NAMALWA (cell line): ENCODE measurements at regions not wholly inside any gene's neighbourhood (a gene's known extent, or its start where the extent isn't known, plus 50 kb on each side); places are given as distances from the start of the nearest gene placed in this dataset.
"Not testable (repeated sequence)": the region's sequence is repeated elsewhere in the genome, so short reads cannot be mapped to it uniquely, and the experiment has no call there.

Experiments
- DNase-seq: peaks from one replicate; pipeline ENCODE4 v3.0.0-alpha.2; 2015; ENCODE audit warnings: low spot score

DNA sequence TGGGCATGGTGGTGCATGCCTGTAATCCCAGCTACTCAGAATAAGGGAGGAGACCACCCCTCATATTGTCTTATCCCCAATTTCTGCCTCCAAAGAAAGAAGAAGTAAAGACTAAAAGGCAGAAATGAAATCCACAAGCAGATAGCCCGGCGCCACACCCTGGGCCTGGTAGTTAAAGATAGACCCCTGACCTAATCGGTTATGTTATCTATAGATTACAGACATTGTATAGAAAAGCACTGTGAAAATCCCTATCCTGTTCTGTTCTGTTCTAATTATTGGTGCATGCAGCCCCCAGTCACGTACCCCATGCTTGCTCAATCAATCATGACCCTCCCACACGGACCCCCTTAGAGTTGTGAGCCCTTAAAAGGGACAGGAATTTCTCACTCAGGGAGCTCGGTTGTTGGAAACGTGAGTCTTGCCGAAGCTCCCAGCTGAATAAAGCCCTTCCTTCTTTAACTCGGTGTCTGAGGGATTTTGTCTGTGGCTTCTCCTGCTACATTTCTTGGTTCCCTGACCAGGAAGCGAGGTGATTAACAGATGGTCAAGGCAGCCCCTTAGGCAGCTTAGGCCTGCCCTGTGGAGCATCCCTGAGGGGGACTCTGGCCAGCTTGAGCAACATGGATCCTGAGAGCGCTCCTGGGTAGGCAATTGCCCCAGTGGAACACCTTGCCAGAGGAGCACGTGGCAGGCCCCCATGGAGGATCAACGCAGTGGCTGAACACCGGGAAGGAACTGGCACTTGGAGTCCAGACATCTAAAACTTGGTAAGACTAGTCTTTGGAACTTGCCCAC lies 188.7 kb upstream of the NDUFV2 start:
- DNase-seq: not testable (repeated sequence)

DNA sequence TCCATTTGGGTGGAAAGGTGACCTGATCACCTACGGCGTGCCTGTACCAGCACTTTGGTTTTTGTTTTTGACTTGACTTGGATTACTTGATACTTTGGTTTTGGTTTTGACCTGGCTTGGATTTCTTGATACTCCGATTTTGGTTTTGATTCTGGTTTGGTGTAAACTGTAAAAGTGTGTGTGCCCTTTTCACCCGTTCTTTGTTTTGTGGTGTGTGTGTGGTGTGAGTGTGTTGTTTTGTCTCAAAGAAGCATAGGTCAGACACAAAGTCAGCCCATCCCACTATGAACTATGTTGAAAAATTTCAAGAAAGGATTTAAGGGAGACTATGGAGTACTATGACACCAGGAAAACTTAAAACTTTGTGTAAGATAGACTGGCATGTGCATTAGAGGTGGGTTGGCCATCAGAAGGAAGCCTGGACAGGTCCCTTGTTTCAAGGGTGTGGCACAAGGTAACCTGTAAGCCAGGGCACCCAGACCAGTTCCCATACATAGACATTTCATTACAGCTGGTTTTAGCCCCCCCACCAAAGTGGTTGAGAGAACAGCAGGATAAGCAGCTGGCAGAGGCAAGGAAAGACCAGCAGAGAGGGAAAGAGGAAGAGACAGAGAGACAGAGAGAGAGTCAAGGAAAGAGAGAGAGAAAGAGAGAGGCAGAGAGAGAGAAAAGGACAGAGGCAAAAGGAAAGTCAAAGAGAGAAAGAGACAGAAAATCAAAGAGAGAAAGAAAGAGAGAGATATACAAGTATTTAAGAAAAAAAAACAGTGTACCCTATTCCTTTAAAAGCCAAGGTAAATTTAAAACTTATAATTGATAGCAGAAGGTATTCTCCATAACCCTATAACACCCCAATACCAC lies 187.9 kb upstream of the NDUFV2 start:
- not testable (repeated sequence) for DNase-seq

DNA sequence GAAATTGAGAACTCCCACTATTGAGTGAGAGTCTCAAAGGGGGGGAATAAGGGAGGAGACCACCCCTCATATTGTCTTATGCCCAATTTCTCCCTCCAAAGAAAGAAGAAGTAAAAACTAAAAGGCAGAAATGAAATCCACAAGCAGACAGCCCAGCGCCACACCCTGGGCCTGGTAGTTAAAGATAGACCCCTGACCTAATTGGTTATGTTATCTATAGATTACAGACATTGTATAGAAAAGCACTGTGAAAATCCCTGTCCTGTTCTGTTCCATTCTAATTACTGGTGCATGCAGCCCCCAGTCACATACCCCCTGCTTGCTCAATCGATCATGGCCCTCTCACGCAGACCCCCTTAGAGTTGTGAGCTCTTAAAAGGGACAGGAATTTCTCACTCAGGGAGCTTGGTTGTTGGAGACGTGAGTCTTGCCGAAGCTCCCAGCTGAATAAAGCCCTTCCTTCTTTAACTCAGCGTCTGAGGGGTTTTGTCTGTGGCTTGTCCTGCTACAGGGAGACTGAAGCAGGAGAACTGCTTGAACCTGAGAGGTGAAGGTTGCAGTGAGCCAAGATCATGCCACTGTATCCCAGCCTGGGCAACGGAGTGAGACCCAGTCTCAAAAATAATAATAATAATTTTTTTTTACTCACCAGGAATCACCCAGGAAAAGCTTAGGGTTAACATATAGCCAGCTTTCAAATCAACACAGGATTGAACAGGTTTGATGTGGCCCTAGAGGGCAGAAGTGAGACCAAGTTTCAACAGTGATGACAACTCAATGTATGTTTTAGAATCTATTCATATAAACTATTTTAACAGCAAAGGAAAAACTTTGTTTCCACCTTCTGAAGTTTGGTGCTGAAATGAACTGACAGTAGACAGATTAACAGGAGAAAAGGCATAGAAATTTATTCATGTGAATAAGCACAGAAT lies 181.4 kb upstream of the NDUFV2 start:
- DNase-seq: not testable (repeated sequence)

DNA sequence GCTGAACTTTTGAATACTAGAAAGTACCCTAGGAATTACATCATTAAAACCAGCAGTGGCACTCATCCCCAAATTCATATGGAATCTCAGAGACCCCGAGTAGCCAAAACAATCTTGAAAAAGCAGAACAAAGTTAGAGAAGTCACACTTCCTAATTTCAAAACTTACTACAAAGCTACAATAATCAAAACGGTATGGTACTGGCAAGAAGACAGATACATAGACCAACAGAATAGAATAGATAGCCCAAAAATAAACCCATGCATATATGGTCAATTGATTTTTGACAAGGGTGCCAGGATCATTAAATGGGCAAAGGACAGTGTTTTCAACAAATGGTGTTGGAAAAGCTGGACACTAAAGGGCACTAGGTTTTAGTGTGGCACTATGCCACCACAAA lies 176.0 kb upstream of the NDUFV2 start:
- DNase-seq: no peak

DNA sequence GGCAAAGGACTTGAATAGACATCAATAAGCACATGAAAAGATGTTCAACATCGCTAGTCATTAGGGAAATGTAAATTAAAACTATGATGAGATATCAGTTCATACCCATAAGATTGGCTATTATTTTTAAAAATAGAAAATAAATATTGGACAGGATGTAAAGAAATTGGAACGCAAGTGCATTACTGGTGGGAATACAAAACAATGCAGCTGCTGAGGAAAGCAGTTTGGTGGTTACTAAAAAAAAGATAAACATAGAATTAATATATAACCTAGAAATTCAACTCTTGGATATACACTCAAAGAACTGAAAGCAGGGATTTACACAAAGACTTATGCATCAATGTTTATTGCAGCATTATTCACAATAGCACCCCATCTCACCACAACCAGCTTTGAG lies 174.5 kb upstream of the NDUFV2 start:
- DNase-seq: no peak

DNA sequence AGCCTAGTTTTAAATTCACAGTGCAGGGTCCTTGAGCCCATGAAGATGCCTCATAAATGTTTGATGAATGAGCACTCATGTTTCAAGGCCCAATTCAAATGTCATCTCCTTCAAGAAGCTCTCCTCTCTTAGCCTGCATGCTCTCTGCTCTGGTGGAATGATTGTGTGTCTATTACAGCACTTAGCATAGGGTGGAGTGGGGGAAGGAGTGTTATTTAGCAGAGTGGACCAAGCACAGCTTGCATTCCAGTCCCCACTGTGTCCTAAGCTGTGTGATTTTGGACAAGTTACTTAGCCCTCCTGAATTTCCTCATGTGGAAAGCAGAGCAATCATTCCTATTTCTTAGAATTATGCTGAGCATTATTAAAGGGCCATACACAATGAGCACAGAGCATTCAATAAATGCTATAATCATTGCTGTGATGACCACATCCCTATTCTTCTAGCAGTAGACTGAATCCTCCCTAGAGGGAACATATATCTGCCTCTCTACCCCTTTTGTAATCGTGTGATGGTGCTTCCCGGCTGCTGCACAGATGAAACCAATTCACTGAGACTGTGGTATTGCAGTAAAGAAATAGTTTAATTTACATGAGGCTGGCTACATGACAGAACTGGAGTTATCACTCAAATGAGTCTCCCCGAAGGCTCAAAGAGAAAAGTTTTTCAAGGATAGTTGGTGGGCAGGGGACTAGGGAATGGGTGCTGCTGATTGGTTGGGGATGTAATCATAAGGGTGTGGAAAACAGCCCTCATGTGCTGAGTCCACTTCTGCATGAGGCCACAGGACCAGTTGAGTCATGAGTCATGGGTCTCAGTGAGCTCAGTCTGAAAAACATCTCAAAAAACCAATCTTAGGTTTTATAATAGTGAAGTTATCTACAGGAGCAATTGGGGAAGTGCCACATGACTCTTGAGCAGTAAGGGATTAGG lies 173.4 kb upstream of the NDUFV2 start:
- DNase-seq: no peak

DNA sequence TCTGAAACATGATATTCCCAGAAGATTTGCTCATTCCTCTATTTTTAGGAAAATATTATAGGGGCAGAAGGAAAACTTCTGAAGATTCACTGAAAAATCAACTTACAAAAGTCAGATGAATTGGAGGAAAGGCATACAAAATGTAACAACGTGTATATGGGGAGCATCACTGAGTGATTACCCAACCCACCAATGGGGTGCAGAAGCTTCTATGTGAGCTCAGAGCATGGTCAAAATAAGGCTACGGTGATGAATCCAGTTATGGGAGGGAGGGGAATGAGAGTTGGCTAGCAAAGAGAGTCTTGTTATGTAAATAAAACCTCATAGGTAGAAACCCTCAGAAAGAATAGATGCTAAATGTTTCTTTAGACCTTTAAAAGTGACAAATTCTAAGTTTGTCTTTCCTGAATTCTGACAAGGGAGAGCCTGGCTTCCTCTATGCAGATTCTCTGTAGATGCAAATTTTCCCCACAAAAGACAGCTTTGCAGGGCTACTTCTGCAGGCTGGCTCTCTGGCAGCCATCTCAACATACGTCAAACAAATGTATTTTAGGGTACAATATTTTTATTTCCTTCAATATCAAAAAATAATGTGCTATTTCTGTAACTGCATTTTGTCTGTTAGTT lies 171.4 kb upstream of the NDUFV2 start:
- DNase-seq: peak; percentile 47

DNA sequence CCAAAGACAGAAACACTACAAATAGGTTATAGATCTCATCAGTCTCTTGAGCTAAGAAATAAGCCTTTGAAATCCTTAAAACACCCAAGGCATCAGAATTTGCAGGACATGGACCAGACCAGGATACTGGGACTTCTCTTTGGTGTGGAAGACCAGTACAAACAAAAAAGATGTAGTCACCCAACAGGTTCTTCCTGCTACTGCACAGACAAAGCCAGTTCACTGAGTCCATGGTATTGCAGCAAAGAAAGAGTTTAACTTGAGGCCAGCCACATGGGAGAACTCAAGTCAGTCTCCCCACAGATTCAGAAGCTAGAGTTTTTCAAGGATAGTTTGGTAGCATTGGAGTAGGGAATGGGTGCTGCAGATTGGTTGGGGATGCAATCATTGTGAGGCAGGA lies 169.6 kb upstream of the NDUFV2 start:
- no peak for DNase-seq

DNA sequence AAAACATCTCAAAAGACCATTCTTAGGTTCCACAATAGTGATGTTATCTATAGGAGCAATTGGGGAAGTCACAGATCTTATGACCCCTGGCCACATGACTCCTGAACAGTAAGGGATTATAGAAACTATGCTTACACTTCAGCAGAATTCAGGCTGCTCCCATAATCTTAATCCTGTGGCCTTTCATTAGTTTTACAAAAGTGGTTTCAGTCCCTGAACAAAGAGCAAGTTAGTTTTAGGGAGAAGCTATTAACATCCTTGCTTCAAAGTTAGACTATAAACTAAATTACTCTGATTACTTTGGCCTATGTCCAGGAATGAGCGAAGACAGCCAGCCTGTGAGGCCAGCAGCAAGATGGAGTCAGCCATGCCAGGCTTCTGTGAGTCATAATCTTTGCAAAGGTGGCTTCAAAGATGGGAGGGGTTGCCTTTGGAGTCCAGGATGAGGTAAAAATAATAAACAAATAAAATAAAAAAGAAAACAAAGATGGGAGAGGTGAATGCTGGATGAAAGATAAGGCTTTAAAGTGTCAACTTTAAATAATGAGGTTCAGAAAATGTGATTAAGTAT lies 168.7 kb upstream of the NDUFV2 start:
- DNase-seq: no peak

DNA sequence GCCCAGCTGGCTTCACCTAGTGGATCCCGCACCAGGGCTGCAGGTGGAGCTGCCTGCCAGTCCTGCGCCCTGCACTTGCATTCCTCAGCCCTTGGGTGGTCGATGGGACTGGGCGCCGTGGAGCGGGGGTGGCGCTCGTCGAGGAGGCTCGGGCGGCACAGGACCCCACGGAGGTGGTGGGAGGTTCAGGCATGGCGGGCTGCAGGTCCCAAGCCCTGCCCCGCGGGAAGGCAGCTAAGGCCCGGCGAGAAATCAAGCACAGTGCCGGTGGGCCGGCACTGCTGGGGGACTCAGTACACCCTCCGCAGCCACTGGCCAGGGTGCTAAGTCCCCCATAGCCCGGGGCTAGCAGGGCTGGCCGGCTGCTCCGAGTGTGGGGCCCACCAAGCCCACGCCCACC lies 167.2 kb upstream of the NDUFV2 start:
- not testable (repeated sequence) for DNase-seq

DNA sequence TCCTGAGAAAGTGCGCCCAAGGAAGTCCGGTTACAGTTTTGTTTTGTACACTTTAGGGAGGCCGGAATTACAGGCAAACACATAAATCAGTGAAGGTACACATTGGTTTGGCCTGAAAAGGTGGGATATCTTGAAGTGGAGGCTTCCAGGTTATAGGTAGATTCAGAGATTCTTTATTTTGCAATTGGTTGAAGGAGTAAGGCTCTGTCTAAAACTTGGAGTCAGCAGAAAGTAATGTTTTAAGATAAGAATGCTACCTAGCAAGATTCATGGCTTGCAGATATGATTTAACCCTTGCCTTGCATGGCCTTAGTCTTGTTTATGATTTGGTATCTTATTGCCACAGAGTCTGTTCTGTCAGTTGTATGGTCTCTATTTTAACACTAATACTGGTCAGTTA lies 165.9 kb upstream of the NDUFV2 start:
- no peak for DNase-seq

DNA sequence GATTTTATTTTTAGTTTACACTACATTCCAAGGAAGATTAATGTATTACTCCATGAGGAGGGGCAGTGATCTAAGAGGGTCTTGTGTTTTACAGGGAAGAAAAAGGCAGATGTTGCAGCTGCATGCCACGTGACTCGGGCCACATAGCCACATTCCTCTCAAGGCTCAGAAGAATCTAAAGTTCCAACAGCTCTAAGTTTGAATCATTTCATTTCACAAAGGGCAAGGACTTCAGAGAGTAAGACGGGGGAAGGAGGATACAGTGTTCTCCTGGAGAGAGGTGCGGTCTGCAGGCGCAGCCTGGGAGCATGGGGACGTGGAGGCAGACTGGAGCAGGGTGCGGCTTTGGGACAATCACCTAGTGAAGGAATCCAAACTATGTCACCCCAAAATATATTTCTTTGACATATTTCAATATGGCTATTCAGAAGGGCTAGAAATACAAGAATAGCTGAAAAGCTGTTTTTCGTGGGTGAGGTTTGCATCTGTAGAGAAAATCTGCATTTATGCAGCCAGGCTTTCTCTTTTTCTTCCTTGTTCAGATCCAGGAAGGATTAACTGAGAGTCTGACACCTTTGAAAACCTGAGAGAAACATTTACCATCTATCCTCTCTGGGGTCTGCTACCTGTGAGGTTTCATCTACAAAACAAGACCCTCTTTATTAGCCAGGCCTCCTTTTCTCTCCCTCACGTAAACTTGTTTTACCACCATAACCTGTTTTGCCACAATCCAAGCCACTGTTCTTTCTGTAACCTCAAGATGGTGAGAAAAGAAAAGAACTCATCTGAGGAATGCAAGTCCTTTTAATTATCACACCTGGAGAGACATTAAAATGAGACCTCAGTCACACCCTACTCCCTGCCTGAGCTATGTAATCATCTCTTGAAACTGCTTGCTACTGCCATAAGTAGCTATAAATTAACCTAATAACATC lies 165.1 kb upstream of the NDUFV2 start:
- no peak for DNase-seq

DNA sequence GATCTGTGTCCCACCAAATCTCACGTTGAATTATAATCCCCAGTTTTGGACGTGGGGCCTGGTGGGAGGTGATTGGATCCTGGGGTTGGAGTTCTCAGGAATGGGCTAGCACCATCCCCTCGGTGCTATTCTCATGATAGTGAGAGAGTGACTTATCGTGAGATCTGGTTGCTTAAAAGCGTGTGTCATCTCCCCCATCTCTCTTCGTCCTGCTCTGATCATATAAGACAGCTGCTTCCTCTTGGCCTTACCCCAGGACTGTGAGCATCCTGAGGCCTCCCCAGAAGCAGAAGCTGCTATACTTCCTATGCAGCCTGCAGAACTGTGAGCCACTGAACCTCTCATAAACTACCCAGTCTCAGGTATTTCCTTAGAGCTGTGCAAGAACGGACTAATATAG lies 163.7 kb upstream of the NDUFV2 start:
- DNase-seq: no peak

DNA sequence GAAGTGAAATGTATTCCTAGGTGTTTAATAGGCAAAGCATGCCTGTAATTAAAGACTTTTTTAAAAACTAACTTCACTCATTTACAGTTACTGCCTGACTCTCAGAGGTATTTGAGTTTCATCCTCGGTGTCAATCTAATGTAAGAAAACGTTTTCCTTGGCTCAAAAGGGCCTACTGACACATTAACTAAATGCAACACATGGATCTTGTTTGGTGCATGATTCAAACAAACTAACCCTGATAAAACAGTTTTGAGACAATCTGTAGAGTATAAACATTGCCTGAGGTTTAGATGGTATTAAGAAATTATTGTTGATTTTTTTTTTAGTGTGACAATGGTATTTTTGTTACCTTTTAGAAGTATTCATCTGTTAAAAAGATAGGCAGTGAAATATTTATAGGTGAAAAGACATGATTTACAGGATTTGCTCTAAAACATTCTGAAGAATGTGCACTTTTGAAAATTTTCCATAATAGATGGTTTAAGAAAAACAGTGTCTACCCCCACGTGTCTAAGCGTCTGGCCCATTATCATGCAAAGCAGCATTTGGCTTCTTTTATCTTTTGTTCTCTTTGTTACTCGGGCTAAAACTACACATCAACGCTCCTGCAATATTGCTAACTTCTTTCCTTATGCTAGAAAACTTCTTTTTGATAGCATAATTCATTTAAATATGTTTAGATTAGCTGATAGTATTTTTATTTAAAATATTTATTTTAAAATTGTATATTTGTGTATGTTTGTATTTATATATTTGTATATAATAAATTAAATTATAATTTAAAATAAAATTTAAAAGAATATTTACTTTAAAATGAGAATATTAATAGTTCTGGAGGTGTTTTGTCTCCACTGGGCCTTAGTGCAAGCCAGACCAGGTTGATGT lies 160.2 kb upstream of the NDUFV2 start:
- DNase-seq: no peak

DNA sequence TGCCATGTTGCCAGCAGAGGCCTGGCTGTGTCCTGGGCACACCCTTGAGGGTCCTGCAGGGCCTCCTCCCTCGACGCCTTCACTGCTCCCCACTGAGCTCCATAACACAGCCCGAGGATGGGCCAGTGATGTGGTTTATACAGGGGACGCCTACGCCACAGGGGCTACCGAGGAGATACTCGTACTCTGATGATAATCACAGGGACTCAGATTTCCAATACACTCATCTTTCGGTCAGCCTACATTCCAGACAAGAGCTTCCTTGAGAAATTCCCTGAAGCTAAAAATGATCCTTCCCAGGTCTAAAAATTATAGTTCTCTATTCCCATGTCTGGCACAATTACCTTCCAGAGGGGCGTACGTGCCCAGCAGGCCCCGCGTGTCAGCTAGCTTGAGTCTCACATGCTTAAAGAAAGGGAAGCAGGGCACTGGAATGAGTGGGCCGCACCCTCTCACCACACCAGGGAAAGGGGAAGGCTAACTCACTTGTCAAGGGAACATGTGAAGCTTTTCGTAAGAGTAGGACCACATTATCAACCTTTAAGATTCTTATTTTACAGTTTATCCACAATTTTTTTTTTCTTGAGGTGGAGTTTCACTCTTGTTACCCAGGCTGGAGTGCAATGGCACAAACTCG lies 159.5 kb upstream of the NDUFV2 start:
- DNase-seq: no peak

DNA sequence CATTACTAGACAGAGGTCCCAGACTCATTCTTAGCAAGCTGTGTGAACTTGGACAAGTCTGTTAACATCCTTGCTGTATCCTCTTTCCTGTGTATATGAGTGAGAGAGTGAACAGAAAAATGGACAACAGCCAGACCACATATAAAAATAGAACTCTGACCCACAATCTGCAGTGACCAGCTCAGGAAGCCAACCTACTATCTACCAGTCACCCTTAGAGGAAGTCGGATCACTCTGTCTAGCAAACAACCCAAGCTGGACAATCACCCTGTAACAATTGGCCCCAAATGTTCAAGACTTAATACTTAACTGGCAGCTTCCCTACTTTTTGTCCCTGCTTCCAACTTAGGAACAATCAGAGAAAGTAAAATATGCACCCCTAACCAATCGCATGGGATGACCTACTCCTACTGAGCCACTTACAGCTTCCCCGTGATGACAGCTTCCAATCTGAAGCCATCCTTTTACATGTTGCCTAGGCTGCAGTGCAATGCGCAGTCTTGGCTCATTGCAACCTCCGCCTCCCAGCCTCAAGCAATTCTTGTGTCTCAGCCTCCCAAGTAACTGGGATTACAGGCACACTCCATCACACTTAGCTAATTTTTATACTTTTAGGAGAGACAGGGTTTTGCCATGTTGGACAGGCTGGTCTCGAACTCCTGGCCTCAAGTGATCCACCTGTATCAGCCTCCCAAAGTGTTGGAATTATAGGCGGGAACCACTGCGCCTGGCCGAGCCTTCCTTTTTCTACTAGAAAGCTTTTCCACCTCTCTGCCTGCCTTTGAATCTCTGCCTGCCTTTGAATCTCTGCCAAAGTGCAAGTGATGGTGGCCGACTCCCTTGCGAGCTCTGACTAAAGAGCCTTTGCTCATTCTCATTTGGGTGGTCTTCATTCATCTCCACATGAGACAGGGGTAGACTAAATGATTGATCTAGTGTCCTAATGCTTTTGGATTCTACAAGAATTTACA lies 158.3 kb upstream of the NDUFV2 start:
- DNase-seq: no peak
